Fibroblast of pulmonary artery (primary cell): ENCODE measurements at regions not wholly inside any gene's neighbourhood (a gene's known extent, or its start where the extent isn't known, plus 50 kb on each side); places are given as distances from the start of the nearest gene placed in this dataset.
"Not testable (repeated sequence)": the region's sequence is repeated elsewhere in the genome, so short reads cannot be mapped to it uniquely, and the experiment has no call there.

ENCODE experiments used
- DNase-seq: peaks from one replicate; pipeline ENCODE4 v3.0.0-alpha.2; 2010; ENCODE audit warnings: low read depth
- H3K4me3 ChIP-seq: replicated peaks from 2 replicates; pipeline ENCODE4 v1.5.1; 2011; ENCODE audit warnings: low read depth, mild to moderate bottlenecking, control low read depth, low read length, moderate library complexity
- CTCF ChIP-seq: IDR thresholded peaks from 2 replicates; pipeline ENCODE4 v1.5.1; 2011; ENCODE audit warnings: mild to moderate bottlenecking, control low read depth, low read length, inconsistent platforms; ENCODE audit errors: missing control alignments

DNA sequence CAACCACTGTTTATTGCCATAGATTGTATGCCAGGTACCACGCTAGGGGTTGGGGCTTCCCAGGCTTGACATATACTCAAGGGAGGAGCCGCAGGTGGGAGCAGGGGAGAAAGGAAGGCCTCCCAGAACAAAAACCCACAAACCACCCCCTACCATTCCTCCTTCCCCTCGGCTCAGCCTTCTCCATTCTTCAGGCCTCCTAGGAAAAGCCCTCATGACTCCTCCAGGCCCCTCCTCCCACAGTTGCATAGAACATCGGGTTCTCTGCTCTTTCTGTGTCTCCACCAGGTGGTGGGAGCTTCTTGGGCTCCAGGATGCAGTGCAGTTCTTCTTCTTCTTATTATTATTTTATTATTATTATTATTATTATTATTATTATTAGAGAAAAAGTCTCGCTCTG is 80.3 kb downstream of the ZFP36L2 start:
- no peak for DNase-seq
- no peak overlapping the region for H3K4me3 ChIP-seq
- TF ChIP-seq CTCF: no peak

GRCh38 chr2:43144263-43144662 is 82.1 kb downstream of the ZFP36L2 start:
- no peak overlapping the region for H3K4me3 ChIP-seq
- peak; percentile 43 for DNase-seq
- no peak for TF ChIP-seq CTCF

DNA sequence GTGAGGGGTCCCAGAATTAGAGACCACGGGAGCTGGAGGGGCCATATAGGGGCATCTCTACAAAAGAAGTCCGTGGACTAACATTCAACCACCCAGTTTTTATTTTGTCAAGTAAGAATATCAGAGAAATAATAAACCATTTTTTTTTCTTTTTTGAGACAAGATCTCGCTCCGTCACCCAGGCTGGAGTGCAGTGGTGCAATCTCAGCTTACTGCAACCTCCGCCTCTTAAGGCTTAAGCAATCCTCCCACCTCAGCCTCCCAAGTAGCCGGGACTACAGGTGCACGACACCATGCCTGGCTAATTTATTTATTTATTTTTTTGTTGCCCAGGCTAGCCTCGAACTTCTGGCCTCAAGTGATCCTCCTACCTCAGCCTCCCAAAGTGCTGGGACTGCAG is 82.7 kb downstream of the ZFP36L2 start:
- TF ChIP-seq CTCF: no peak
- DNase-seq: no peak
- no peak overlapping the region for H3K4me3 ChIP-seq

DNA sequence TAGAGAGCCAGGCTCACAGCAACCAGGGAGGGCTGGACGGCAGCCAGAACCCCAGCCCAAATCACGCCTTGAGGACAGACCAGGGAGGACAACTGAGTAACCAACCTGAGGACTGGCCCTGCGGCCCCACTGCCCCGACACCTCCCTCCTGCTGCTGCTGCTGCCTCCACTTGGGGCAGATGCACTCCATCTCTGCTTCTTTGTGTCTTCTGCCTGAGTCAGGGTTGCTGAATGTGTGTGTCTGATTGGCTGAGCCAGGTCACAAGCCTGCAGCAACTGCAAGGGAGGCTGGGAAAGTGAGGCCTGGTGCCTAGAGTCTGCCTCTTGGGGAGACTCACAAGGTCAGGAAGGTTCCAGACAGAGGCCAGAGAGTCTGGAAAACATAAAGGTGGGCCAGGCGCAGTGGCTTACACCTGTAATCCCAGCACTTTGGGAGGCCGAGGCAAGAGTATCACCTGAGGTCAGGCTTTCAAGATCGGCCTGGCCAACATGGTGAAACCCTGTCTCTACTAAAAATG is 83.4 kb downstream of the ZFP36L2 start:
- TF ChIP-seq CTCF: no peak
- peak; percentile 29 for DNase-seq
- H3K4me3 ChIP-seq: no peak overlapping the region

GRCh38 chr2:43141636-43142151 is 84.7 kb downstream of the ZFP36L2 start:
- not testable (repeated sequence) for H3K4me3 ChIP-seq, DNase-seq

GRCh38 chr2:43139996-43140621 is 86.3 kb downstream of the ZFP36L2 start:
- no peak overlapping the region for H3K4me3 ChIP-seq

DNA sequence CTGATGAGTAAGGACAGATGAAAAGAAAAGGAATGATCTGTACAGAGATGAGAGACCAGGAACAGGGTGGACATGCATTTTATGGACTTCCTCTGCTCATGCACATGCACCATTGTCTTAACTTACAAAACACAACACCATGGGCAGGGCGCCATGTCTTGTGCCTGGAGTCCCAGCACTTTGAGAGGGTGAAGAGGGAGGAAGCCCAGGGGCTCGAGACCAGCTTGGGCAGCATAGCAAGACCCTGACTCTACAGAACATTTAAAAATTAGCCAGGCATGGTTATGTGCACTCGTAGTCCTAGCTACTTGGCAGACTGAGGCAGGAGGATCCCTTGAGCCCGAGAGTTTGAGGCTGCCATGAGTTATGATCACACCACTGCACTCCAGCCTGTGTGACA is 86.9 kb downstream of the ZFP36L2 start:
- no peak overlapping the region for H3K4me3 ChIP-seq
- no peak for DNase-seq
- no peak for TF ChIP-seq CTCF

More at GRCh38 chr2:43139996-43140621, 86.3 kb downstream of the ZFP36L2 start:
- peak; percentile 69 for DNase-seq
- TF ChIP-seq CTCF: no peak
